Stimulated activated CD8-positive, alpha-beta memory T cell treated with anti-CD3 and anti-CD28 coated beads, Interleukin-2, amount 100 ng/mL, for 48 hours (primary cell): ENCODE measurements at regions not wholly inside any gene's neighbourhood (a gene's known extent, or its start where the extent isn't known, plus 50 kb on each side); places are given as distances from the start of the nearest gene placed in this dataset.
"Not testable (repeated sequence)": the region's sequence is repeated elsewhere in the genome, so short reads cannot be mapped to it uniquely, and the experiment has no call there.

Experiments used
- DNase-seq, 2 donors: peaks; one replicate each; pipeline ENCODE4 v3.0.0-alpha.2; 2020; ENCODE audit warnings: low read depth in 2 of 2

DNA sequence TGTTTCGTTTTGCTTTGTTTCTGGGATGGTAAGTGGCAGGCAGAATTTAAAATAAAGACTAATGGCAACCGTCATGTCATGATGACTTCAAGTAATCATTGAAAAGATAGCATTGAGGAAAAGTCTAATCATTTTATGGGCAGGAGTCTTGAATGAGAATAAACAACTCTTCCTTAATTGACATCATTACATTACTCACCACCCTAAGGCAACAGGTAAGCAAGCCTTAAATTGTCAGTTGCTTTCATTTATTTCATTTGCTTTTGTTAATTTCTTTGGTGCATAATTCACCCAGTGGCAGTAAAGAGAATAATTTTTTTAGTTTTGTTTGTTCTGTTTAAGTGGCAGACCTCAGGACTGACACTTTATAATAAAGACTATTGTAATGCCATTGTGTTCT, 669.0 kb downstream of the RWDD3 start:
- no peak for DNase-seq

DNA sequence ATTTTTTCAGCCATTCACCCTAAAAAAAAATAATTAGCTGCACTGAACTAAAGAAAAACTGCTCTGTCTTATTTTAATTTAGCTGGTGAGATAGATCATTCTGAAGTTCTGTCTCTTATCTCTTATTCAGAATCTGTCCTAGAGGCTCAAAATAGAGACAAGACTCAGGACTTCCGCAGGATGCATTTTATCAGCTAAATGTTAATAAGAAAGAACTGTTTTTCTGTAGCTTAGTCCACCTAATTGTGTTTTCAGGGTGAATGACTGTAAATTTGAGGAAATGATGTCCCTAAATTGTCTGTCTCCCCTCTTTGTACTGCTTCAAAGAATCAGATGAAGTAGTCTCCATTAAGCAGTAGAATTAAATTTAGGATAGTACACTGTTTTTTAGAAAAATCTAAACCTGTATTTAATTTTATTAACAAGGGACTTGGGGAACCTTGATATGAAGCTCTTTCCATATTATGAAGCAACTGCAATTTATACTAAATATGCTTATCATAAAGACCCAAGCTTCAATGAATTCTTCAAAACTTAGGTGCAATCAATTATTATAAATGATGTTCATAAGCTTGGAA, 671.9 kb downstream of the RWDD3 start:
- no peak for DNase-seq

- not testable (repeated sequence) for DNase-seq
These were observed 677.7 kb downstream of the RWDD3 start for GRCh38 chr1:95911739-95912138.

DNA sequence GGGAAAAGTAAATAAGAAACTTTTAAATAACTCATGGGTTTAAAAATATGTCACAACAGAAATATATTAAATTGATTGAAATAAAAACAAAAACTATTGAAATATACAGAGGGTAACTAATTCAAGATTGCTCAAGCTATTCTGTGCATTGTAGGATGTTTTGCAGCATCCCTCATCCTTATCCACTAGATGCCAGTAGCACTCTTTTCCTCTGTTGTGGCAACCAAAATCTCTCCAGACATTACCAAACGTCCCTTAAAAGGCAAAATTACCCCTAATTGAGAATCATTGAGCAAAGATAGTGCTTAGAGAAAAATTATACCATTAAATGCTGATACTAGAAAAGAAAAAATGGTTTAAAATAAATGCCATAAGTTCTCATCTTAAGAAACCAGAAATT, 682.6 kb downstream of the RWDD3 start:
- no peak for DNase-seq

DNA sequence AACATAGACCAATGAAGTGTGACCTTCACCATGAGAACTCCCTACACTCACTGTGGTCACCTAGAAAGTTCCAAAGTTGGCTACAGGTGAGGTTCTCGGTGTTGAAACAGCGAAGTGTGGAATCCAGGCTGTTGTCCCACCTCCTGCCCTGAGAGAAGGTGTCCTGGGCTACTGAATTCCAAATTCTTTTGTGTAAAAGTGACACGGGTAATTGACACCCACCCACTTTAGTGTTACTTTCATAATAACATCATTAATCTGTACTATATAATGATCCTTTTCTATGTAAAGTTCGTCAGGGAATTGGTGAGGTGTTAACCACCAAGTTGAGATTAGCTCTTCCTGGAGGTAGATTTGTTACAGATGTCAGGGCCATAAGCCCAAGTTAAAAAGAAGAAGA, 690.7 kb downstream of the RWDD3 start:
- DNase-seq: no peak

- no peak for DNase-seq
These were observed 692.3 kb downstream of the RWDD3 start for GRCh38 chr1:95926331-95926730.

- DNase-seq: no peak
These were observed 693.1 kb downstream of the RWDD3 start for GRCh38 chr1:95927061-95927460.

- no peak for DNase-seq
These were observed 701.7 kb downstream of the RWDD3 start for GRCh38 chr1:95935719-95936118.

DNA sequence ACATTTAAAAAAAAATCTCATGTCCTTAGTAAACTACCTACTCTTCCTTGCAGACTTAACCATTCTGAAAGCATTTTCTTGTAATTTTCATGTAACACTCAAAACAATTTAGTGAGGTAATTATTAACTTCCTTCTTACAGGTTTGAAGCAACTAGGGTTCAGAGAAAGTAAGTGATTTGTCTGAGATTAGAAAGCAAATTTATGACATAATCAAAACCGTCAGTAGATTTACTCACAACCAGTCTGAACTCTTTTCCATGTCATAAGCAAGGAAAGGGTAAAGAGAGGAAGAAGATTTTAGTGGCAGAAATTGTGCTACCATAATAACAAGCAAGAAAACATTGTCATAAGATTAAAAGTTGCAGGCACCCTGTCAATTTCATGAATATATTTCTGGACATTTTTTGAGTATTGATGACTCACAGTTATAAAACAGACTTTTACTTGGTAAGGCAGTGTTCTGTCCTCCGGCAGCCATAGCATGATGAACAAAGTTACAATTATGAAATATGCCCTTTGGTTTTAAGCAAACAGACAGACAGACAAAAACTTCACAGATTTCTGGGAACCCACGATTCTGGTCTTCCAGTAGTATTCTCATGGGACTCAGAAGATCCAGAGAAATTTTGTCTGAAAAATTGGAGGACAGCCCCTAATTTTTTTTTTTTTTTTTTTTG, 707.2 kb downstream of the RWDD3 start:
- no peak for DNase-seq

DNA sequence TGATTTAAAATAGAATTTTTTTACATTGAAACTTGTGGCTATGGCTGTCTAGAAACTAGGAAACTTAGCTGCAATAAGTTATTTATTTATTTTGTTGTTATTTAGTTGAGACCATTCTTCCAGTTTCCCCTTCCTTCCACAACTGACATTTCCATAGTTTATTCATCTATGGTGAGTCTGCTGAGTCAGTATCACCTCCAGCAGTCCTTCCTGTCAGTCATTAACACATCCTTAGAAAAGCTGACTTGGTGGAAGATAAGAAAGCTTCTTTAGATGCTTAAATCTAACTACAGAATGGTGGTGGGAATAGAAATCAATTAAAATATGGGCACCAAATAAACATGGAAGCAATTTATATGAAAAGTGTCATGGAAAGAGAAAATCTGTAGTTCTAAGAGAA, 714.0 kb downstream of the RWDD3 start:
- DNase-seq: no peak

GRCh38 chr1:95951371-95952102, 717.5 kb downstream of the RWDD3 start:
- DNase-seq: no peak

- DNase-seq: no peak
These were observed 719.0 kb downstream of the RWDD3 start for GRCh38 chr1:95953015-95953414.

DNA sequence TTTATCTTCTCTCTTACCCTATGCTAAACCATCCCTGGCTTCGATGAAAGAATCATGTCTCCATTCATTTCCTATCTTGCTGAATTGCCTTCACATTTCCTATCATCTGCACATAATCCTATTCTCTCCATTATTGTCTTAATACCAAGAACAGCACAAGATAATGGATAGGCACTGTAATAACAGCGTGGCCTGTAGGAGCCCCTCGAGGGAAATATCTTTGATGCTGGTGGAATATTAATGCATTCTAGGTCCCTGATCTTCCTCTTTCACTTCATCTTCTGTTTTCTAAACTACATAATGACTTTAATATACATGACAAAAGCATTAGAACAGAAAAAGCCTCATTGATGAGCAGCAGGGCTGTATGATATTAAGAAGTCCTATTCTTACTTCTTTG, 720.6 kb downstream of the RWDD3 start:
- DNase-seq: no peak

GRCh38 chr1:95956215-95956614, 722.2 kb downstream of the RWDD3 start:
- no peak for DNase-seq

DNA sequence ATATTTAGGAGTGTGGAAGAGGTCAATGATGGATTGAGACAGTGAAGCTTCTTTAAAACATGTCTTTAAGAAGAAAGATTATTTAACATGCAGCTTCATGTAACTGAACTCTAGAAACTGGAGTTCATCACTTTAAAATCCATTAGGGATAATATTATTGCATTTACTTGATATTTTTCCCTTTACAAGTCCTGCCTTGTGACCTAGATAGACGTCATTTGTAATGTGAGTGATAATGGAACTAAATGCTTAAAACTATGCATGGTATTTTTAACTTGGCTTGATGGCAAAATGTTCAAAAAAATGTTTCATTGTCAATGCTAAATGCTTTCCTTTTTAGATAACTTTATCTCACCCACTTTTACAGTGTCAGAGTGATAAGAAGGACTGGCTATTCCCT, 723.7 kb downstream of the RWDD3 start:
- no peak for DNase-seq

- no peak for DNase-seq
These were observed 732.9 kb downstream of the RWDD3 start for GRCh38 chr1:95966866-95967265.

GRCh38 chr1:95974586-95974985, 740.6 kb downstream of the RWDD3 start:
- no peak for DNase-seq

DNA sequence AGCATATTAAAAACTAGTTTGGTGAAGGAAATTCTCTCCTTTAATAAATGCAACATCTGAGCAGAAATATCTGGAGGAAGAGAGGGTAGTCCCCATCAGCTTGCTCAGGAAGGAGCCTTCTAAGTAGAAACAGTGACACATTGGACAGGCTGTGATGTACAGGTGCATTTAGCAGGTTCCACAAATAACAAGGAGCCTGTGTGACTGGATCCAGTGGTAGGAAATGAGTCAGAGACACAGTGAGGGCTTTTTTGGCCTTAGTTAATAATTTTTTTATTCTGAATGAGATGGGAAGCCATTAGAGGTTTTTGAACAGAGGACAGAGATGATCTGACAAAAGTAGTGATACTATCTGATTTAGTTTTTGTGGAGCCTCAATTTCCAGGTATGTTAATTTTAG, 738.9 kb upstream of the PTBP2 start:
- no peak for DNase-seq

DNA sequence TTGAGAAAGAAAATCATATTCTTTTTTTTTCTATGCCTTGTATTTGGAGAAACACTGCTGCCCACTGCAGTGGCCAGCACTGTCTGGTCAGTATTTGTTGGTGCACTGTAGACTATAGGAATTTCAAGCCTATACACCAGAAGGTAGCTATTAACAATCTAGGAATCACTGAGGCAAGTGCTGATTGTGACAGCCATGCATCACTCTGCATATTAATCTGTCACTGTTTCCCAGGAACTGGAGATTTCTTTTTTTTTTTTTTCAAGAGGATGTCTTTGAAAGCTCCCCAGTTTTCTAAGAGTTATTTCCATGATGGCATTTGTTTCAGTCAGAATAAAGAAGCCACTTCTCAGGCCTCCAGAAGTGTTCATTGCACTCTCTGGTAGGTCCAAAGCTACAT, 737.8 kb upstream of the PTBP2 start:
- DNase-seq: no peak

- DNase-seq: no peak
These were observed 736.7 kb upstream of the PTBP2 start for GRCh38 chr1:95984798-95985374.

- no peak for DNase-seq
These were observed 731.6 kb upstream of the PTBP2 start for GRCh38 chr1:95990033-95990432.

DNA sequence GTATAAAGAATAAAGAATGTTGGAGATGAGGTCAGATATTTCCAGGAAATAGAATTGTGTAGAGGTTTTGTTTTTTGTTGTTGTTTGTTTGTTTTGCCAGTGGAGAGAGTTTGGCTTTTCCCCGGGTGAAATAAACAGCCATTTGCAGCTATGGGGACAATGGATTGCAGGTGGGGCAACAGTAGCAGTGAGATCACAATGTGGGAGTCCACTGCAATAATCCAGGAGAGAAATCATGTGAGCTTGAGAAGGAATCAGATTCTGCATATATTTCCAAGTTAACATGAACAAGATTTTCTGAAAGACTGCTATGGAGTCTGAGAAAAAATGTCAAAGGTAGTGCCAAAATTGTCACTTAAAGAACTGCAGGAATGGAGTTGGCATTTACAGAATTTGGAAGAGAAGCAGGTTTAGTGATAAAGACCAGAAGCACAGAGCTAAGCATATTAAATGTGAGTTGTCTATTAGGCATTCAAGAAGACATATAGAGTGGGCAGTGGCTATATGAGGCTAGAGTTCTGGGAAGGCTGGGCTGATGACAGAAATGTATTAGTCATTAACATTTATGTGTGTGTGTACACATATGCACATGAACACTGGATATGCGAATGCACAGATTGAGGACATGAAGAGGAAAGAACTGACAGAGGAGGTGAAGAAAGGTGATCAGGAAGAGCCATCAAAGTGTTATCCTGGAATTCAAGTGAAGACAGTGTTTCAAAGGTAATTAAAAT, 729.6 kb upstream of the PTBP2 start:
- no peak for DNase-seq
